ENCODE measurements at regions not wholly inside any gene's neighbourhood (a gene's known extent, or its start where the extent isn't known, plus 50 kb on each side); places are given as distances from the start of the nearest gene placed in this dataset.
A peak's percentile ranks its signal among the peaks of the same experiment; 100 is the strongest.

DNA sequence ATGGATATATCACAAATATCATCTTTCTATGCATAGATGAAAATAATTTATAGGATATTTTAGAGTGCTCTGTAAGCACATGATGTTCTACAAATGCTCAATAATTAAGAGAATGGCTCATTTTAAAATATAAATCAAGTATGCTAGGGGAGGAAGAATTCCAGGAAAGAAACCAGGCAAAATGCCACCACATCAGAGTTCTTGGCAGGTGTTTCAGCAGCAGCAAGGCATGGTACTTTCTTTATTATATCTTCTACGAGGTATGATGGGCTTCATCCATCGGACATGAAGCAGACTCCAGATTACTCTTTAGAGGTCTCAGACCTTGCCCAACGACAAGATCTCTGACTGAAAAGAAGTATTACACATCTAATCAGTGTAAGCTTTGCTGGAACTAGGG is 316.3 kb upstream of the ARRDC3 start:
- DNase-seq (ENCODE audit: low spot score): no peak

GRCh38 chr5:91691592-91691991 is 308.5 kb upstream of the ARRDC3 start:
- no peak for DNase-seq (ENCODE audit: low spot score)

GRCh38 chr5:91690921-91691320 is 307.8 kb upstream of the ARRDC3 start:
- DNase-seq (ENCODE audit: low spot score): no peak

- DNase-seq (ENCODE audit: low spot score): no peak
These were observed 304.3 kb upstream of the ARRDC3 start for GRCh38 chr5:91687430-91687829.

DNA sequence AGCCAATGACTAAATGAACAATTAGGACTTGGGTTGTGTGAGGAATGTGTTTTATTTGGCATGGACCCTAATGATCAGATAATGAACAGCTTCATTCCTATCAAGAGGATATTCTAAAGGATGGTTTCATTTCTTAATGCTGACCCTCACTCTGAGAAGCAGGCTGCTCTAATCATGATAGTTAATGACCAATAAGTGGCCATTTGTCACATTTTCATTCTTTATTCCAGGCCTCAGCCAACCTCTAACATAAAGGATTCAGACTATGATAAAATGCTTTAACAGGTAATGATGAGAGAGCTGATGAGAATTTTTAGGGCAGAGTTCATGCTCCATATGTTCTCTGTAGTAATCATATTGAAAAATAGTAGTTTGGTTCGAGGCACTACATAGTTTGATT is 301.5 kb upstream of the ARRDC3 start:
- DNase-seq (ENCODE audit: low spot score): no peak

DNA sequence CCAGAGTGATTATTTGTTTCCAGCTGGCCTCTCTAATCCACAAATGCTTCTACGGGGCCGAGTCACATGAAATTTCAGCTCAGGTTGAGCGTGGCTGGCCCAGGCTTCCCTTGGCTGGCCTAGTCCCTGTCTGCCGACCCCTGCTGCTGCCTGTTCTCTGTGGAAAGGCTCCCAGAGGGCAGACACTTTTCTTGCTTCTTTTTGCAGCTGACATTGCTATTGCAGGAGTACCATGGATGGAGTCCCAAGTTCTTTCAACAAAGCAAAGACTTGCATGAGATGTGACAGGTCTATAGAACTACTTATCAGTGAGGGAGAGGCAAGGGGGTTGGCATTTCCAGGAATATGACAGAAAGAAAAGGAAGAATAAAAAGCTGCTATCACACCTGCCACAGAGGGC is 287.4 kb upstream of the ARRDC3 start:
- no peak for DNase-seq (ENCODE audit: low spot score)

DNA sequence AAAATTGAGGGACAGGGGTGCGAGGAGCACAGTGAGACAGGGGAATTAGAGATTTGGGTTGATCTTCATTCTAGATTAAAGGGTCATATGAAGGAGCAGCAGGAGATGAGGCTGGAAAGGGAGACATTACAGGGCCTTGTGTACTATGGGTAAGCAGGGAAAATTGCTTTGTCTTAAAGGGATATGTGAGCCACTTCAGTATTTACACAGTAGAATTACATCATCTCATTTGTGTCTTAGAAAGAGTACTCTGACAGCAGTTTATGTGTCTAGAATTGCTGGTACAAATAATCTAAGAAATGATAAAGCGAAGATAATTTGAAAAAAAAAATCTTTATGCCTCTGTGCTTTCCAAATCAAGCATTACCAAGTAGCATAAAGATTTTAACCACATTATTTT is 287.0 kb upstream of the ARRDC3 start:
- no peak for DNase-seq (ENCODE audit: low spot score)

- DNase-seq (ENCODE audit: low spot score): no peak
These were observed 285.1 kb upstream of the ARRDC3 start for GRCh38 chr5:91668261-91668660.

DNA sequence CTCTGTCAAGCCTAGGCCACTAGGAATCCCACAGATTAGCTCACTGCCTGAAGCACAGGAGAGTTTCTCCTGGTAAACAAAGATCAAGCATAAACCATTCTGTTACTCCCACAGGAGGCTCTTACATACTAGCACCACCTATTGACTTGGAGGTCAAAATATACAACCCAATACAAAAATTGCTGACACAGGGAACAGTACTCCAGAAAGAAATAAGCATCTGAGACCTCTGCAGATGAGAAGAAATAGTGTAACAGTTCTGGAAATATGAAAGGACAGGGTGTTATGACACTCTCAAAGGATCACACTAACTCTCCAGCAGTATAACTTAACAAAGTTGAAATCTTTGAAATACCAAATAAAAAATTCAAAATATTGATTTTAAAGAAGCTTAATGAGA is 269.6 kb upstream of the ARRDC3 start:
- no peak for DNase-seq (ENCODE audit: low spot score)

GRCh38 chr5:91651704-91652103 is 268.6 kb upstream of the ARRDC3 start:
- no peak for DNase-seq (ENCODE audit: low spot score)

DNA sequence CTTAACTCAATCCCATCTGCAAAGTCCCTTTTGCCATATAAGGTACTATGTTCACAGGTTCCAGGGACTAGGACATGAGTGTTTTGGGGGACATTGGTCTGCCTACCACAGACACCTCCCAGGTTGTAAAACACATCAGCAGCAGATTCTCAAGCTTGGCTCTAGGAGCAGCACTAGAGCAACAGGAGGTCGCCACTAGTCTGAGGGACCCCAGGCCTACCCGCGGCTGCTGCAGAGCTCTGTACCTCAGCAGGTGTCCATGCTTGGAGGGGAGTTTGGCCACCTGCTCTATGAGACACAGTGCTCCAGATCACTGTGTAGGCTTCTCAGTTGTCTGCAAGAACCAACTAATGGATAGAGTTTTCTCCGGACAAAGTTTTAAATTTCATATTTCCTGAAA is 262.2 kb upstream of the ARRDC3 start:
- no peak for DNase-seq (ENCODE audit: low spot score)

DNA sequence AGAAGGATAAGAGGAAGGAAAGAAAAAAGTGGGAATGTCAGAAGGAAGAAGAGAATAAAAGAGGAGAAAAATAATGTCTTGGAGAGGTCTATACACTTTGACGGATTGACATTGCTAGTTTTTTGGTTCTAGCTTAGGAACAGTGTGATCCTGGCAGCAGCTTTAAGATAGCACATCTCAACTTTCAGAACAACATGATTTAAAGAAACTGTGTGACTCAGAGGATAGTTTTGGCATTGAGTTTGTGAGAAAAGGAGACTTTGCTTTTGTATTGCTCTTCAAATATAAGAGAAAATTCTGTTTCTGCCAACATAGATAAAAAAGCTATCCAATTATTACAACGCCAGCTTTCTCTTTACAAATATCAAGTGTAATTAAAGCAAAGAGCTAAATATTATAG is 260.7 kb upstream of the ARRDC3 start:
- DNase-seq (ENCODE audit: low spot score): no peak

DNA sequence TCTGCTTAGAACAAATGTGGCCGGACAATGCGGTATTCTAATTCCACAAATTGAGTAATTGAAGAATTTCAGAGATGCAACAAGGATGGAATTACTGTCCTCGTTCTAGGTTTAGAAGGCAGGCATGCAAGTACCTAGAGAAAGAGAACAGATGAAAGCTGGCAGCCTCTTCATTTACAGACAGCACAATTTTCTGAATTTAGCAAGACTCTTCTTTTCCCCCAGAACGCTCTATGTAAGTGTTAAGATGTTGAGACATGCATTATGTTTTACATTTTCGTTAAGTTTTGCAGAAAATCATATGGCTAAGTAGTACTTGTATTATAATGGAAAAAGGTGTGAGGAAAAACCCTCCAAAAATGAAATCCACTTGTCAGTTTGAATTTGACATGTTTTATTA is 259.5 kb upstream of the ARRDC3 start:
- DNase-seq (ENCODE audit: low spot score): no peak

GRCh38 chr5:91641730-91642350 is 258.7 kb upstream of the ARRDC3 start:
- peak; percentile 28 for DNase-seq (ENCODE audit: low spot score)

DNA sequence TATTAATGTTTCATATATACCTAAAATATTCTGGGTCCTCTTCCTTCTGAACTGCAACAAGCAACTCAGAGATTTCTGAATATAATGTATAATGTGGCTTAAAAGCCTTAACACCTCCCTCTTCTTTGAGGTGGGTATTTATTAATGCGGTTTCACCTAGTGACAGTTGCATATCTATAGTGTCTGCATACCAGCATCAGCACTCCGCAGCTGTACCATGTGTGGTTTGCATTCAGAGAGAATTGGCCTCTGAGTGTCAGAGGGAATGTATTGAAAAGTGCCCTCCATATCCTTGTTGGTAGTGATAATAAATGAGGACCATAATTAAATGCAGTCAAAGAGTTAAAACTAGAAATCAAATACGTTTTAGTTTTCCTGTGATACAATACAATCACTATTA is 256.6 kb upstream of the ARRDC3 start:
- no peak for DNase-seq (ENCODE audit: low spot score)

GRCh38 chr5:91638010-91638409 is 254.9 kb upstream of the ARRDC3 start:
- no peak for DNase-seq (ENCODE audit: low spot score)

GRCh38 chr5:91635950-91636734 is 253.0 kb upstream of the ARRDC3 start:
- no peak for DNase-seq (ENCODE audit: low spot score)

- DNase-seq (ENCODE audit: low spot score): no peak
These were observed 249.8 kb upstream of the ARRDC3 start for GRCh38 chr5:91632871-91633270.

DNA sequence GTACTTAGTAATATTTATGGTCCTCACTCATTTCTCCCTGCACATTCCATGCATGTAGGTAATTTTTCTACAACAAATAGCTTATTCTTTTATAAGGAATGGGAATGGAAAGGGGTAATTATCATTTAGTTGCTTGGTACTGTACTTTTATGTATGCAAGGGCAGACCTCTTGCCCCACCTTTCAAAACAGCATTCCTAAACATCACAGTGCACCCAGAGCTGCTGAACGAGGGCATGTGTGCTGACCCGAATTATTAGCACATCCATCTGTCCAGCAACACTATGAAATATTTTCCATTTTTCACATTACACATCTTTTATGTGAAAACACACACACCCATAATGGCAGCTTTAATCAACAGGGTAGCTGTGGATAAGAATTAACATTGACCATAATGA is 228.6 kb upstream of the ARRDC3 start:
- DNase-seq (ENCODE audit: low spot score): no peak

GRCh38 chr5:91607675-91608074 is 224.6 kb upstream of the ARRDC3 start:
- no peak for DNase-seq (ENCODE audit: low spot score)

GRCh38 chr5:91599863-91600262 is 216.7 kb upstream of the ARRDC3 start:
- no peak for DNase-seq (ENCODE audit: low spot score)

DNA sequence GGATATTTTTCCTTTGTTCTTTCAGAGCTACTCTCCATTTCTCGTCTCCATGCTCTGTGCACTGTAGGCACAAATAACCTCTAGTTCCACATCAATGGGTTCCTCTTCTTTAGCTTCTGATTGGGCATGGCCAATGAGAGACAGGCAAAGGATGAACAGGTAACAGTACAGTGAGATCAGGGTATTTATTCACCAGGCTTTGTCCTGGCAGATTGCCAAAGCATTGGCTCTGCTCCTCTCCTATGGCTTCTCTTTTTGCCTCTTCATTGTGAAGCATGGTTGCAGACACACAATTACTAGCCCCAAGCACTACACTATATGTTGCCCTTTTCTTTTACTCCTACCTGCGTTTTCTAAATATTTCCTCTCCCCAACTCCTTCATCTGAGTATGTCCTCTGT is 215.1 kb upstream of the ARRDC3 start:
- DNase-seq (ENCODE audit: low spot score): no peak

- no peak for DNase-seq (ENCODE audit: low spot score)
These were observed 212.3 kb upstream of the ARRDC3 start for GRCh38 chr5:91595424-91595823.

DNA sequence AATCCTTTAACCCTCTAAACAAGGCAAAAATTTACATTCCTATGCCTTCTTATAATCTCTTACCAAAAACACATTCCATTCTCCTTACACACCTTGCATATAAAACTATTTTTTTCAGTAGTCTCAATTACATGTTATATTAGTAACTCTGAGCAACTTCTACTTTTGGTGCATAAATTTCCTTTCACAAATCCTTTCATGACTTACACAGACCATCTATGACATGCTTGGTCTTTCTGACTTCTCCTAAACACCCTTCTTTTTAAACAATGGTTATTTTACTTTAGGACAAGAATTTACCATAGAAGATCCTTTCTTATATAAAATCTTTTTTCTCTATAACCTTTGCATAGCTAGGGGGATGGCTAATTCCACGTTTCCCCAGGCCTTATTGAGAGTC is 208.0 kb upstream of the ARRDC3 start:
- no peak for DNase-seq (ENCODE audit: low spot score)

Data from CD4-positive, alpha-beta T cell treated with Interleukin-15 for 4 hours (primary cell).